GM23338 (cell line): ENCODE measurements at regions not wholly inside any gene's neighbourhood (a gene's known extent, or its start where the extent isn't known, plus 50 kb on each side); places are given as distances from the start of the nearest gene placed in this dataset.

Experiments
- ATAC-seq: fragments of 200-7000 bp; cut with Tn5 transposase; 3 replicates; pipeline ENCODE4 v1.9.1; 2020
- DNase-seq: peaks from one replicate; pipeline ENCODE4 v3.0.0-alpha.2; 2015; ENCODE audit warnings: low spot score
- H2AFZ ChIP-seq: fragments of 200-600 bp; sonication (generic); 2 replicates; pipeline ENCODE4 v1.8.0; 2016; ENCODE audit warnings: antibody characterized with exemption, mild to moderate bottlenecking, moderate library complexity
- H3F3A ChIP-seq: fragments of 200-600 bp; sonication (generic); replicated peaks from 2 replicates; pipeline ENCODE4 v1.8.0; 2017; ENCODE audit warnings: antibody characterized with exemption, mixed run types, low read depth
- H3K27ac ChIP-seq: fragments of 200-600 bp; sonication (generic); 2 replicates; pipeline ENCODE4 v1.6.1; 2016; ENCODE audit warnings: low read depth
- H3K27me3 ChIP-seq: fragments of 200-600 bp; sonication (generic); 2 replicates; pipeline ENCODE4 v1.8.0; 2016; ENCODE audit warnings: mild to moderate bottlenecking, mixed run types, moderate library complexity; ENCODE audit not compliant: insufficient read depth
- H3K36me3 ChIP-seq: fragments of 200-600 bp; sonication (generic); 2 replicates; pipeline ENCODE4 v1.8.0; 2016; ENCODE audit warnings: mild to moderate bottlenecking; ENCODE audit not compliant: insufficient read depth
- H3K4me1 ChIP-seq: fragments of 200-600 bp; sonication (generic); 2 replicates; pipeline ENCODE4 v1.8.0; 2016; ENCODE audit warnings: mild to moderate bottlenecking, moderate library complexity; ENCODE audit not compliant: insufficient read depth
- H3K4me2 ChIP-seq: fragments of 200-600 bp; sonication (generic); 2 replicates; pipeline ENCODE4 v1.7.1; 2017; ENCODE audit warnings: mixed run types
- H3K4me3 ChIP-seq: fragments of 200-600 bp; sonication (generic); 2 replicates; pipeline ENCODE4 v1.6.1; 2016; ENCODE audit warnings: mixed run types
- H3K79me2 ChIP-seq: fragments of 200-600 bp; sonication (generic); replicated peaks from 2 replicates; pipeline ENCODE4 v1.8.0; 2017; ENCODE audit warnings: mild to moderate bottlenecking; ENCODE audit not compliant: insufficient read depth
- H3K9me2 ChIP-seq: fragments of 200-600 bp; sonication (generic); 2 replicates; pipeline ENCODE4 v1.8.0; 2017; ENCODE audit not compliant: insufficient read depth
- H4K20me1 ChIP-seq: fragments of 200-600 bp; sonication (generic); replicated peaks from 2 replicates; pipeline ENCODE4 v1.8.0; 2017; ENCODE audit warnings: mild to moderate bottlenecking; ENCODE audit not compliant: insufficient read depth
- H3K27ac Mint-ChIP-seq: 2 replicates; pipeline ENCODE4 v1.8.0; 2020; ENCODE audit warnings: inconsistent platforms, mild to moderate bottlenecking, moderate library complexity, mixed read lengths
- H3K27me3 Mint-ChIP-seq: 3 replicates; pipeline ENCODE4 v1.8.0; 2022; ENCODE audit warnings: low read depth, mild to moderate bottlenecking, moderate library complexity, mixed read lengths, inconsistent platforms; ENCODE audit not compliant: insufficient read depth, poor library complexity
- H3K36me3 Mint-ChIP-seq: 3 replicates; pipeline ENCODE4 v1.8.0; 2021; ENCODE audit warnings: low read depth, mild to moderate bottlenecking, inconsistent platforms, moderate library complexity, mixed read lengths
- H3K4me1 Mint-ChIP-seq: 3 replicates; pipeline ENCODE4 v1.8.0; 2020; ENCODE audit warnings: mild to moderate bottlenecking, inconsistent platforms, mixed read lengths
- H3K4me3 Mint-ChIP-seq: 3 replicates; pipeline ENCODE4 v1.8.0; 2021; ENCODE audit warnings: moderate library complexity, mild to moderate bottlenecking, inconsistent platforms, mixed read lengths
- H3K9me3 Mint-ChIP-seq: 3 replicates; pipeline ENCODE4 v1.8.0; 2020; ENCODE audit warnings: moderate library complexity, mild to moderate bottlenecking, inconsistent platforms, mixed read lengths
- CREB1 ChIP-seq: fragments of 250-450 bp; sonication (Bioruptor Pico); IDR thresholded peaks from 2 replicates; pipeline ENCODE4 v1.5.0; 2020; ENCODE audit warnings: low read depth, mild to moderate bottlenecking, moderate library complexity
- ETS1 ChIP-seq: IDR thresholded peaks from 2 replicates; pipeline ENCODE4 v1.6.1; 2016; ENCODE audit warnings: antibody characterized with exemption
- EZH2 ChIP-seq: fragments of 200-600 bp; sonication (generic); IDR thresholded peaks from one replicate; pipeline ENCODE4 v1.8.0; 2017; ENCODE audit warnings: antibody characterized with exemption, mild to moderate bottlenecking, low read depth; ENCODE audit not compliant: unreplicated experiment
- EZH2phosphoT487 ChIP-seq: fragments of 200-600 bp; sonication (generic); IDR thresholded peaks from one replicate; pipeline ENCODE4 v1.8.1; 2018; ENCODE audit warnings: antibody characterized with exemption; ENCODE audit not compliant: unreplicated experiment
- JUNB ChIP-seq: IDR thresholded peaks from one replicate; pipeline ENCODE4 v1.6.1; 2016; ENCODE audit warnings: antibody characterized with exemption; ENCODE audit not compliant: unreplicated experiment
- NANOG ChIP-seq: IDR thresholded peaks from 2 replicates; pipeline ENCODE4 v1.6.1; 2016; ENCODE audit warnings: antibody characterized with exemption, borderline replicate concordance
- REST ChIP-seq: IDR thresholded peaks from one replicate; pipeline ENCODE4 v1.6.1; 2018; ENCODE audit warnings: antibody characterized with exemption; ENCODE audit not compliant: unreplicated experiment
- STAT1 ChIP-seq: IDR thresholded peaks from one replicate; pipeline ENCODE4 v1.6.1; 2016; ENCODE audit warnings: antibody characterized with exemption; ENCODE audit not compliant: unreplicated experiment
- ZNF114 ChIP-seq: fragments of 250-450 bp; sonication (Bioruptor Pico); IDR thresholded peaks from 2 replicates; pipeline ENCODE4 v1.5.0; 2020; ENCODE audit warnings: mild to moderate bottlenecking, moderate library complexity
- ZNF331 ChIP-seq: fragments of 250-450 bp; sonication (Bioruptor Pico); IDR thresholded peaks from 2 replicates; pipeline ENCODE4 v1.5.0; 2020; ENCODE audit warnings: low read depth, mild to moderate bottlenecking, moderate library complexity
- ZNF462 ChIP-seq: fragments of 250-450 bp; sonication (Bioruptor Pico); IDR thresholded peaks from 2 replicates; pipeline ENCODE4 v1.5.0; 2020; ENCODE audit warnings: mild to moderate bottlenecking, moderate library complexity
- TF ChIP-seq, protein P1 (sequence below), 2 experiments: fragments of 200-600 bp in 1 of 2; sonication (generic) in 1 of 2; conservative IDR thresholded peaks; 2 replicates each; pipeline versions ENCODE4 v1.5.1 to v1.6.1; 2016 to 2017; ENCODE audit warnings: antibody characterized with exemption in 2 of 2, low read depth in 2 of 2, mild to moderate bottlenecking in 2 of 2, moderate library complexity in 1 of 2

DNA sequence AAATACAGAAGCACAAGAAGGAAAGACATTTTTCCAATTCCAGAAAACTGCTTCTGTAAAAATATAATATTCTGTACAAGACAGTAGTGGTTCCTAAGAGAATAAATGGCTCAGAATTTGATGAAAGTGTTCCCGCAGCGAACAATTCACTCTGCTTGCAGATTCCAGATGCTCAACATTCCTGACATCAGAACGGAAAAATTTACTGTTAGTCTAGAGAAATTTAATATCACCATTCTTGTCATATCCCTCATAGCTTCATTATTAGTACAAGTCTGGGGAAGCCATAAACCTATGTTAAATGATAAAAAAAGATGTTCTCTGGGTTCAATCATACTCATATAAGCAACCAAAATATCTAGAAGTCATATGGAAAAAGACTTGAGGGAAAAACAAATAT lies 83.6 kb downstream of the MPP7 start (continued):
- no peak for TF ChIP-seq STAT1
- no peak for TF ChIP-seq REST
- TF ChIP-seq EZH2: no peak
- TF ChIP-seq ETS1: no peak
- no peak for TF ChIP-seq EZH2phosphoT487
- TF ChIP-seq, protein P1, sequence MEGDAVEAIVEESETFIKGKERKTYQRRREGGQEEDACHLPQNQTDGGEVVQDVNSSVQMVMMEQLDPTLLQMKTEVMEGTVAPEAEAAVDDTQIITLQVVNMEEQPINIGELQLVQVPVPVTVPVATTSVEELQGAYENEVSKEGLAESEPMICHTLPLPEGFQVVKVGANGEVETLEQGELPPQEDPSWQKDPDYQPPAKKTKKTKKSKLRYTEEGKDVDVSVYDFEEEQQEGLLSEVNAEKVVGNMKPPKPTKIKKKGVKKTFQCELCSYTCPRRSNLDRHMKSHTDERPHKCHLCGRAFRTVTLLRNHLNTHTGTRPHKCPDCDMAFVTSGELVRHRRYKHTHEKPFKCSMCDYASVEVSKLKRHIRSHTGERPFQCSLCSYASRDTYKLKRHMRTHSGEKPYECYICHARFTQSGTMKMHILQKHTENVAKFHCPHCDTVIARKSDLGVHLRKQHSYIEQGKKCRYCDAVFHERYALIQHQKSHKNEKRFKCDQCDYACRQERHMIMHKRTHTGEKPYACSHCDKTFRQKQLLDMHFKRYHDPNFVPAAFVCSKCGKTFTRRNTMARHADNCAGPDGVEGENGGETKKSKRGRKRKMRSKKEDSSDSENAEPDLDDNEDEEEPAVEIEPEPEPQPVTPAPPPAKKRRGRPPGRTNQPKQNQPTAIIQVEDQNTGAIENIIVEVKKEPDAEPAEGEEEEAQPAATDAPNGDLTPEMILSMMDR (conservative IDR thresholded peaks at IDR 0.05; ENCODE audit: low read depth in 2 of 2): no peak
- TF ChIP-seq NANOG: no peak
- TF ChIP-seq JUNB: no peak

GRCh38 chr10:28217848-28218247 lies 85.0 kb downstream of the MPP7 start:
- DNase-seq (no peak), ATAC-seq (no peak)
- no peak overlapping the region for H3K27ac ChIP-seq
- no peak for TF ChIP-seq ZNF331 (CRISPR knock-in tag)
- TF ChIP-seq ZNF462: no peak
- no peak for TF ChIP-seq CREB1
- TF ChIP-seq JUNB: no peak
- TF ChIP-seq ZNF114 (CRISPR knock-in tag): no peak

More at GRCh38 chr10:28217848-28218247, 85.0 kb downstream of the MPP7 start:
- H3K4me3 Mint-ChIP-seq: no peak overlapping the region
- no peaks in the 10 kb centered on the region for H4K20me1 ChIP-seq
- no peaks in the 10 kb centered on the region for H3K27me3 ChIP-seq
- no peaks in the 10 kb centered on the region for H3K36me3 ChIP-seq
- H3K27me3 Mint-ChIP-seq: peaks cover 2% of the 10 kb centered on the region
- peak overlapping the region; percentile 2 for H3K27ac Mint-ChIP-seq
- no peaks in the 10 kb centered on the region for H3K79me2 ChIP-seq
- peaks cover 17% of the 10 kb centered on the region for H3K4me1 ChIP-seq
- no peaks in the 10 kb centered on the region for H3K9me3 Mint-ChIP-seq
- H3K36me3 Mint-ChIP-seq: no peaks in the 10 kb centered on the region
- peaks cover 55% of the 10 kb centered on the region for H3K4me1 Mint-ChIP-seq
- H3K9me2 ChIP-seq: no peaks in the 10 kb centered on the region
- no peak overlapping the region for H2AFZ ChIP-seq
- no peak overlapping the region for H3K4me2 ChIP-seq
- H3K4me3 ChIP-seq: no peak overlapping the region
- no peaks in the 10 kb centered on the region for H3F3A ChIP-seq
